HuH-7 (cell line): ENCODE measurements at regions not wholly inside any gene's neighbourhood (a gene's known extent, or its start where the extent isn't known, plus 50 kb on each side); places are given as distances from the start of the nearest gene placed in this dataset.
"Not testable (repeated sequence)": the region's sequence is repeated elsewhere in the genome, so short reads cannot be mapped to it uniquely, and the experiment has no call there.

ENCODE experiments used
- DNase-seq: peaks from one replicate; pipeline ENCODE4 v3.0.0; 2011; ENCODE audit warnings: low spot score

DNA sequence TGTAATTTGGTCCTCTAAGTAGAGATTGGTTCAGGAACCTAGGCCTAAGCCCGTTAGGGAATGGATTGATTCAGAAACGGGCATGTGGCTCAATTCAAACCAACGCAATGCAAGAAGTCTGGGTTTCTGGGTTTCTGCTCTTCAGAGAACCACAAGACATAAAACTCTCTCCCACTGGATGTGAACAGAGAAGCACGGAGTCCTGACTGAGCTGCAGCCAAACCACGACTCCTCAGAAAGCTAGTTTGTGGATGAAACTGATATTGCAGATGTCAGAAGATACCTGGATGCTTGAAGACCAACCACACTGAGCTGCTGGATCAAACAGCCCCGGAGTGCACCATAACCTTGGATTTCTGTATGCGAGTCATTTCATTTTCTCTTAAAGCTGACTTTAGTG, 50.0 kb downstream of the SOD2 start:
- DNase-seq: no peak

DNA sequence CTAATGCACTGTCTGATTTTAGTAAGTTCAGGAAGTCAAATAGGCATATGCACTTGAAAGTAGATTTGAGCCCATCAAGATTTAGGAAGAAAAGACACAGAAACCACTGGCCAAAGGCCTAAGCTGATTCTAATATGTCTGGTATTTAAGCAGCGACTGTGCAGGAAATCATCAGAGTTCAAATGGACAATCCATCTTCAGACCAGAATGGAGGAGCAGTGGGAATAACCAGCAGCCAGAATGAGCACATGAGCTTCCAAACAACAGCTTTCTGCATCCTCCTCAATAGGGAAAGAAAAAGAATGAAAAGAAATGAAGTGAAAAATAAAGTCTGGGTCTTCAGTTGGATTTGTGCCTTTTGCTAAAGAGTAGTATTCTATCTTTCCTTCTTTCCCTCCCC, 50.6 kb downstream of the SOD2 start:
- no peak for DNase-seq

DNA sequence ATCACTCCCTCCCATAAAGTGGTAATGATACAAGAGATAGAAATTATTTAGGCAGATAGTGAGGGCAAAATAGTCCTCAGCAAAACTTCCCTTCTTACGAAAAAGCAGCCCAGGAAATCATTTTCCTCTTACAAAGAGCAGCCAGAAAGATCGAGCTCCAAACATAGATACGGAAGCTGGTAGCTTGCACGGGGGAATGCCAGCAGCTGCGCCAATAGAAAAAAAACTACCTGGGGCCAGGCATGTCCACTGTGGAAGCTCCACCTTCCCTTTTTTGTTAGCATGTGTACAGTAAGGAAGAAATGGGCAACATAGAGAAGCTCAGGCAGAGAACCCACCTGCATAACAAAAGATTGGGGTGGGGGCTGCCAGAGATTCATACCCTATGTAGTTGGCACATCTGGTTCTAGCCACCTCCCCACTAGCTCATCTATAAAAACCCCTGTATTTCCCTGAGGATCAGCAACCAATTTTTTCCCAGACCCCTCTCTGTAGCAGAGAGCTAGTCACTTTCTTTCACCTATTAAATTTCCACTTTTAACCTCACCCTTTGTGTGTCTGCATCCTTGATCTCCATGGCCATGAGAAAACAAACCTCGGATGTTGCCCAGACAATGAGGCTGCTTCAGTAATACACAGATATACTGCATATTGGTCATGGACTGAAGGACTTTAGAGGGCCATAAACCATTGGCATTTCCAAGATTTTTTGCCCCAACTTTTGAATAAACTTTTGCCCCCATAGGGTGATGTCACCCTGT, 52.1 kb downstream of the SOD2 start:
- no peak for DNase-seq

DNA sequence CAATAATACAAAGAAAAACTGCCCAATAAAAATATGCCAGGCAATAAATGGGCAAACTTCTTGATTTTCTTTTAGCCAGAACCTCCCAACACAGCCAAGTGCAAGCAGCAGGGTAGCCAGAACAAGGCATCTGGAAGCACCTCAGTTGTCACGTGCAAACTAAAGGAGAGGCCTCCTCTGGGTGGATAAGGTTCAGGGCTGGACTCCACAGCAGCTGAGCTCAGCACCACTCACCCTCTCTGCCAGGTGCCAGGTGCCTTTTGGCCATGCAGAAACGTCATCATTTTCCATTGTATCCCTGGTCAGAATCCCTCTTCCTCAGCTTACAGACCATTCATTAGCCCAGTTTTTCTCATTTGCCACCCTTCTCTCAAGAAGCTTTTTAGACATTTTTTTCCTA, 52.7 kb downstream of the SOD2 start:
- DNase-seq: no peak

DNA sequence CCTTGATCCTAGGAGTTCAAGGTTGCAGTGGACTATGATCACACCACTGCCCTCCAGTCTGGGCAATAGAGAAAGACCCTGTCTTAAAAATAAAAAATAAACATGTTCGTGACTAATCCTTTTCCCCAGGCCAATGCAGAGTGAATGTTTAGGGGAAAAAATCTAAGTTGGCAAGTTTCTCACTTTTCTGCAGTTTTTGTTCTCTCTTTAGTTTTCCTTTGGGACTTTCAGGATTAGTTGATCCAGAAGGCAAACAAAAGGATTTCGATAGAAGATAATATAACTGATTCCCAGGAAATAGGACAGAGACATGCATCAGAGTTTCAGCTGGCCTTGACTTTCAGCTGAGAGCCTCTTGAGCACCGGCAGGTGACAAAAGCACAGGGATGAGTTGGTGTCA, 53.3 kb downstream of the SOD2 start:
- no peak for DNase-seq

DNA sequence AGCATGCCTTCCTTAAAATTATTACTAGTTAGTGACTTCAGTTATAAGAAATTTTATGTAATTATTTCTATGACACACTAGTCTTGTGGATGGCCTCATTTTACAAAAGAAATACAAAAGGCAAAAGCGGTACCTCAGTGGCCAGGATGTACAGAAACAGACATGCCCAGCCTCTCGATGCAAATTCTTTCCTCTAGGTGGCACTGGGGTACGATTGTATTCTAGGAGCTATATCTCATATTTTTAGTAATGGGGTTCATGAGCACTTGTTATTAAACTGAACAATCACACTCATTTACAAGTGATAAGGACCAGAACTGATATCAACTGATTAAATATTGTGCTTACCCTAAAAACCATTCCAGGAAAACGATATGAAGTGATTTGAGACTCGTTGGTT, 59.8 kb downstream of the SOD2 start:
- DNase-seq: peak; percentile 35

DNA sequence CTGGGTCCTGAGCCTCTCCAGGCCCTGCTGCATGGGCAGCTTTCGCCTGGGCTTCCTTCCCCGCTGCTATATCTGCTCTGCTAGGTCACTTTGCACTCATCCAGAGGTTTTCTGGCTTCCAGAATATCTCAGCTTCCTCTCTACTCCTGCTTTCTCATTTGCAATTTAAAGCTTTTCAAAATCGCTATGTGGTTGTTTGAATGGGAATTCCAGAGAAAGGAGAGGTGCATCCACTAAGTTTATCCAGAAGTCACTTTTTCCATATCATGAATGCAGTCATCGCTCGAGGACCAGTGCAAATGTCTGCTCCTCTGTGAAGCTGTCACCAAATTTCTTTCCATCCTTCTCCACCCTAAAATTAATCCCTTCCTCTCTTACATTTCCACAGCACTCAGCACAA, 61.2 kb downstream of the SOD2 start:
- DNase-seq: no peak

DNA sequence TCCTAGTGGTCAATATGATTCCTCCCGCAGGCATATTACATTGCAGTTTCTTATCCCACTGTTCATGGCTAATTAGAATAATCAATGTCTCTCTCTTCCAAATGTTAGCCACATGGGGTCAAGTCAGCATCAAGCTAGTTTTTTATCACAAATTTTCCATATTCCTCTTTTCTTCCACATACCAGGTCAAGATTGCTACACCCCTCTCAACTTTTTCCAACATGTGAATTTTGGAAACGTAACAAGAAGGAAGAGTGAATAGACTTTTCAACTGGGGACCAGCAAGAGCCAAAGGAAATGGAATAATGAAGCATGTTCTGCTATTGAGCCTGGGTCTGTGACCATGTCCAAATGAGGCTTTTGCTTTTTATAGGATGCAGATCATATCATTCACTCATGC, 65.1 kb downstream of the SOD2 start:
- no peak for DNase-seq

DNA sequence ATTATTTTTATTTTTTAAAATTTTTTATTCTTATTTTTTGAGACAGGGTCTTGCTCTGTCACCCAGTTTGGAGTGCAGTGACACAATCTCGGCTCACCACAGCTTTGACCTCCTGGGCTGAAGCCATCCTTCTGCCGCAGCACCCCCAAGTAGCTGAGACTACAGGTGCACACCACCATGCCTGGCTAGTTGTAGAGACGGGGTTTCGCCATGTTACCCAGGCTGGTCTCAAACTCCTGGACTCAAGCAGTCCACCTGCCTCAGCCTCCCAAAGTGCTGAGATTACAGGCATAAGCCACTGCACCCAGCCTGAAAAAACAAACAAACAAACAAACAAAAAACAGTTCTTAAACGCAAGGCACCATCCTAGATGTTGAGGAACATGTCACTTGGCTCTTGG, 66.5 kb downstream of the SOD2 start:
- not testable (repeated sequence) for DNase-seq

DNA sequence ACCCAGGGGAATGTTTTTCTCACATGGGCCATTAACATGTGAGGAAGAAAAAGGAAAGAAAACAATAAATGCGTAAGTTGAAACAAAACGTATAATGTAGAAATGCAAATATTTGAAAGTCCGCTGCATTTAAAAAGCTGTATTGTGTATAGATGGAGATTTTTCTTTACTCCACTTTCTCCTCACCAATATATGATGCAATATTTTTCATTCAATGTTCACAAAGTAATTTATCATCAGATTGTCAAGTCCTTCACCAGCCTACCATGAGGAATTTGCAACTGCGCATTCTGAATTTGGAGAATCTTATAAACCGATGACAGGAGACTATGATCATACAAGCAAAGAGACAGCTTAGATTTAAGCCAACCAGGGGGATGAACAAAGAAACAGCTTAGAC, 69.9 kb downstream of the SOD2 start:
- DNase-seq: no peak

DNA sequence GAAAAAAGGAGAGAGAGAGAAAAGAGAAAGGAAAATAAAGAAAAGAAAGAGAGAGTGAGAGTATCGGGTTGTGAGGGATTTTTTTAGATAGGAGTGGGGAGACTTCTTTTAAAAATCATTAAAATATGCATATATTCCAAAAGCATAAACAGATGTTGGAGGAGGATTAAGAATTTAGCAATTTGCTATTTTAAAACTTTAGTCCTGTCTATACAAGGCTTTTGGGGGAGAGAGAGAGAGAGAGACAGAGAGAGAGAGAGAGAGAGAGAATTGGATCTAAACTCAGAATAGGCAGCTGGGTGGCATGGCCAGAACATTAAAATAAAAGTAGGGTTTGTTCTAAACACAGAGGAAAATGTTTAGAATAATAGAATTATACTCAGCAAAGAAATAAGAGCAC, 72.1 kb downstream of the SOD2 start:
- no peak for DNase-seq

DNA sequence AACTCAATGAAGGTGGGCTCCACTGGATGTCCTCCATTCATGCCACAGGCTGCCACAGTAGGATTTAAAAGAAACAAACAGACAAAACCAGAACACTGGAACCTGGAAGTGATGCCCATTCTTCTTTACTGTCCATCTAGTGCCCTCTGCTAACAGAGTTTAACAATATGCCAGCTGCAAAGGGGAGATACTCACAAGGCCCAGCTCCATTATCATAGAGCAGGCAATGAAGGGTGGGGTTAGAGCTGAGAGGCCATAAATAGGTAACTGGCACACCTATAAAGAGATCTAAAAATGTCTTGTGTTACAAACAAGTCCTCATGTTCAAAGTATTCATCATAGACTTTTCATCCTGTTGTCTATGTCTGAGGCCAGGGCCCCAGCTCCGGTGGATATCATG, 75.6 kb downstream of the SOD2 start:
- DNase-seq: no peak

DNA sequence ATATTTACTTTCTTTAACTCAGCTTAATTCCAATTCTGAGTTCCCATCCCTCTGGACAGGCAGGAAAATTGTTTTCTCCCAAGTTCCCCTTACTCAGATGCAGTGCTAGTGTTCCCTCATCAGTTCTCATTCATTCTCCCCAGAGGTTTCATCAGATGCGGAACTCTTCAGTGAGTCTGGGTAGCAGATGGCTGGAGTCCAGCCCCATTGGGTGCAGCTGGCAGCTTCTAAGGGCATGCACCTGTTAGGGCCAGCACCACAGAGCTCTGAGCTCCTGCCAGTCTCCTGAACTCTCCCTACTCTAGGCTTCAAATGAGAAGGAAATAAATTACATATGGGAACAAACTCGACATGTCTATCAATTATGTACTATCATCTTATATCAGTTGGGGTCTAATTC, 76.6 kb downstream of the SOD2 start:
- no peak for DNase-seq

DNA sequence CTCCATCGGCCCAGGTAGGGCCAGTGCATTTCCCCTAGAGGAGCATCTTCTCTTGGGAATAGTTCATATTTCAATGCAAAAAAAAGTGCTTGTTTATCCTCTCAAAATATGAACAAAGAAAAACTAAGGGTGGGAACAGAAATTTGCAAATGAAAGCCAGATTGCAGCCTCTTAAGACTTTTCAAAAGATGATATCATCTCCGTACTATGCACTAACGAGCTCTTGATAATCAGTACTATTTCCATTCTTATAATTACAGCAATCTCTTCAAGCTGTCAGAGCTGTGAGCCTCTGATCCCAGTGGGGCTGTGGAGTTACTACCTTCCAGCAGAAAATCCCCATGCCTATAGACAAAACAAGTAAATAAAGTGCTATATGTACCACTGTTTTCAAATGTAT, 77.1 kb downstream of the SOD2 start:
- no peak for DNase-seq

DNA sequence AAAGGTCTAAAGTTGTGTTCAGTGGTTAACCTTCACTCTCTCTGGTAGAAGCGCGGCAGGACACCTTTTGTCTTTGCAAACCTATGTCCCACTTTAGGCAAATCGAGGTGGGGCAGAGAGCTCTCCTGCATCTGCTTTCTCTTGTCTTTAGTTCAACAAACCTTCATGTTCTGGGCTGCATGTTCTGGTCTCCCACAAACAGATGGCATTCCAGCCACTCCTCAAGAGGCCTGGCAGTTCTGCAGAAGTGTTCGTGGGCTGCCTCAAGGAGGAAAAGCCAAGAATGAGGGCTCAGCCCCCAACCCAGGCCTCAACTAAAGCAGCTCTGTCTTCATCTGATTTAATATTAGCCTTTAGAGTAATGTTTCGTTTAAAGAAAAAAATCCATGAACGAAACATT, 82.2 kb downstream of the SOD2 start:
- no peak for DNase-seq

DNA sequence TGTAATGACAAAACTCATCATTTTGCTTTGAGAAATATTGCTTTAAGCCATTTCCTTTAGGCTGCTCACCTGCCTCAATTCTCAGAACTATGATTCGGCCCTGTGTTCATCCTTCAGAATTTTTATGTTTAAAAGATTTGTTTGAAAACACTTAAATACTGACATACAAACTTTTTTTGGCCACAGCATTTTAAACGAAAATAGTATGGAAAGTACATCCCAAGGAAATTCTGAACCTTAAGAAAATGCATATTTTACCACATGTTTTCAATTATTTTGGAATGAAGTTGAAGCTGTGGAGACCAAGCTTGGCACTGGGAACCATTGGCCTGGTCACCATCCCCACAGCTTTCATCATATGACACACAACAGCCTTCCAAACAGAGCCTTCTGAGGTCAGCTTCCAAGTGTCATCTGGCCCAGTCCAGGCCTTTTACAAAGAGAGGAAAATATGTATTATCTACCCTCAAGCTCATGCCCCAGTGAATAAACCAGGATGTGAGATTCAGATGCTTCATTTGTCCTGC, 83.3 kb downstream of the SOD2 start:
- no peak for DNase-seq

DNA sequence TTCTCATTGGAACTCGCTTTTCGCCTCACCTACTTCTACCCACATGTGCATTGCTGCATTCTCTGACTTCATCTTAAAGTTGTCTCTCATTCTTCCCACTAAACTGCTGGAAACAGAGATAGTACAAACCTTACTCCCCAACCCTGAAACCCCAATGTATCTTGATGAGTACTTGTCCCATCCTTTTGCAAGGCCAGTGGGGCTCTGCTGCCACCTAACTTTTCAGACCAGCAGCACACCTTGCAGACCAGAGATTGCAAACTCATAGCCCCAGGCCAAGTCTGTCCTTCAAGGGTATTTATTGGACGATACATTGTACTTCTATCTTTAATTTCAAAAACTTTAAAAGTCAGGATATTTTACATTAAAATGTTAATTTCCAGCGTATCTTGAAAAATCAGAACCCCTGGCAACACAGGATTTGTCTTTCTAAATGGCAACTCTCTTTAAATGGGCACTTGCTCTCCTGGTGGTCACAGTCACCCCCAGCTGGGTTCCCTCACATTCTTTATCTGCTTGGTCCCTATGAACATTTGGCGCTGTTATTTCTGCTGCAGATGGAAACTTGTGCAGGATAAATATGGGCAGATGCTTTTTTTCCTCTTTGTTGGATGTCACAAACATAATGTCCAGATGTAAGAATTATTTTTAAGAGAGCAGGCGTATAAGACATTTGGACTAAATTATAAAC, 83.9 kb downstream of the SOD2 start:
- peak; percentile 70 for DNase-seq

DNA sequence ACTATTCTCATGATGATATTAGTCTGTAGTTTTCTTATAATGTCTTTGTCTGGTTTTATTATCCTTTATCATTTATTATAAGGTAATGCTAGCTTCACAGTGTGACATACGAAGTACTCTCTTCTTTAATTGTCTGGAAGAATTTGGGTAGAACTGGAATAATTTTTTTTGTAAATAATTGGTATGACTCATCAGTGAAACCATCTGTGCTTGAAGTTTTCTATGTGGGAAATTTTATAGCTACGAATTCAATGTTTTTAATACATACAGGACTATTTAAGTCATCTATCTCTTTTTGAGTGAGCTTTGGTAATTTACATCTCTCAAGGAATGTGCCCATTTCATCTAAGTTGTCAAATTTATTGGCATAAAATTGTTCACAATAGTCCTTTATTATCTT, 86.3 kb downstream of the SOD2 start:
- DNase-seq: no peak

DNA sequence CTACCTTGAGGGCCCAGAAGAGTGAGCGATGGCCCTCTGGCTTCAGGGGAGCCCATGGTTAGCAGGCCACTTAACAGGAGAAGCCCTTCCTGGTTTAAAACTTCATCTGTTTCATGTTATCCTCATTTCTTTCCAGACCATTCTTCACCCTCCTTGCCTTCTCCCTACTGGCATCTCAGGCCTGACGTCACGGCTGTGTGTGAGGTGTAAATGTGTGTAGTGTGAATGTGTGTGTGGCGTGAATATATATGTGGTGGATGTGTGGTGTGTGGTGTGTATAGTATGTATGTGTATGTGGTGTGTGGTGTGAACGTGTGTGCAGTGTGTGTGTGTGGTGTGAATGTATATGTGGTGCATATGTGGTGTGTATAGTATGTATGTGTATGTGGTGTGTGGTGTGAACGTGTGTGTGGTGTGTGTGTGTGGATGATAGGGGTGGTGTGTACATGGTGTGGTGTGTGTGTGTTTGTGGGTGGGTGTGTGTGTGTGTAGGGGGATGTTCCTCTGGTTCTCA, 88.5 kb downstream of the SOD2 start:
- no peak for DNase-seq

DNA sequence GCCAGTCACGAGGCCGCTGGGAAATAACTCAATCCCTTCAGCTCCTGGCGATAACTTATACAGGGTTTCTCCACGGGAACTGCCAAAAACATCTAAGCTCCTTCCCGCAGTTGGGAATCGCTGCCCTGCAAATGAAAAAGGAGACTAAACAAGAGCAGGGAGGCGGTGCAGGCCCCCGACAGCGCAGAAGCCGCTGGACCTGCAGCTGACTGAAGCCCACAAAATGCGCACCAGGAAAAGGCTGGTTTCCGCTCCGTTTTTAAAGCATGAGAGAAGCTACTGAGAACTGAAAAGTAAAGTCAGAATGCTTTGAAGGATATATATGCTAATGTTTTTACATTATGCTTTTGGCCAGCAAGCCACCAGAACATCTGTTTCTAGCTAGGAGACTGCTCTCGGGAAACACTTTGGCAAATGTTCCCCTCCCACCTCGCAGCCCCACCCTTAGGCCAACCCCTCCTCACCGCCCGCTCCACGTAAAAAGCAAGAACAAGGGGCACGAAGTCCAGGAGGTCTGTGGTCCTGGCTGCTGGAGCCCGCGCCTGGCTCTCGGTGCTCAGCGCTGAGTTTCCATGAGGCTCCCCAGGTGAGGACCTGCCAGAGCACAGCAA, 90.5 kb downstream of the SOD2 start:
- DNase-seq: no peak

DNA sequence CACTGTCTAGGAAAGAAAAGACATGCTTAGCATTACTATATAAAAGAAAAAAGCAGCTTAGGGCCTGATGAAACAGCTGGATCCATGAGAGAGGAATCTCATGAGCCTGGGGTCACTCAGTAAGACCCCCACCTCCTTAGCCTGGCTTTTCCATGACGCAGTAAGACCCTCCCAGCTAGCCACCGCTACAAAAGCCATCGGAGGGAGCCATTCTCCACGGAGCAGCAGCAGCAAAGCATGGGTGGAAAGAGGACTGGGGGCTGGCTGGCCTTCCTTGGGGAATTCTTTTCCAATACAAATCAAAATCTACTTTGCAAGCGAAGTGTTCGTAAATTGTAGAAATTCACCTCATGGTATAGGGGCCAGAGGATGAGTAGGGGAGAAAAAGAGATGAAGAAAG, 91.8 kb downstream of the SOD2 start:
- DNase-seq: no peak

DNA sequence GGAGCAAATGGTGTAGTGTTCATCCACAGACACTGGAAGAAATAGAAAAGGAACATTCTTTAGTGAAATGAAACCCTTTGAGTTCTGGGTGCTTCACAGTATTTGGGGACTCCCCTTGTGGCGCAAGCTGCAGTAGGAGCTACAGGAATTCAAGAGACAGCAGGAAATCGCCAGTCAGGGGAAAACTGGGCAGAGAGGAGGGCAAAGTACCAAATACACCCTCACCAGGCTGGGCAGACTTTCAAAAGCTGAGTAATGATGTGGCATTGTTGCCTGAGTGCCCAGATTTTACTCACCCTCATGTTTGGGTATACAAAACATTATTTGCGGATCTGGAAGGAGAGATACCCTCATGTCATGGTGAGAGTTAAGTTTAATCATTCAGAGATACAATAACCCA, 97.9 kb downstream of the SOD2 start:
- DNase-seq: no peak

DNA sequence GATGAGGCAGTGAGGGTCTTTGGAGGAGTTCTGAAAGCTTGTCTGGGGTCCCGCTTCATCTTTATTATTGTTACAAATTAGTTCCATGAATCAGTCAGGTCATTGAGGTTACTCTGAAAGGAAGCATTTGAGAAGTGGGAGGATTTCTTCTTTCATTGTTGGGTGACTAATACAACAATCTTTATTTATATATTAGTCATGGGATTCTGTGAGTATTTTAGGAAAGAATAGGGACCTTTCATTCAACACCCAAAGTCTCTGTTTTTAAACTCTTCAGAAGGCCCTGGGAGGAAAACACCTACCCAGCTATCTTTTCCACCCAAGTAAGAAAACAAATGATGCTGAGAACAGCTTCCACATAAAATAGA, 98.3 kb downstream of the SOD2 start:
- no peak for DNase-seq
